T-helper 2 cell treated with Interferon-gamma antibody and Interleukin-4, amounts not matched to agents 5 μg/mL and 100 μg/mL, for 36 hours (primary cell): ENCODE measurements at regions not wholly inside any gene's neighbourhood (a gene's known extent, or its start where the extent isn't known, plus 50 kb on each side); places are given as distances from the start of the nearest gene placed in this dataset.
A peak's percentile ranks its signal among the peaks of the same experiment; 100 is the strongest.
"Not testable (repeated sequence)": the region's sequence is repeated elsewhere in the genome, so short reads cannot be mapped to it uniquely, and the experiment has no call there.

Source experiments
- DNase-seq: peaks from one replicate; pipeline ENCODE4 v3.0.0; 2021; ENCODE audit warnings: low spot score
- H3K27ac Mint-ChIP-seq: one replicate; pipeline ENCODE4 v1.8.0; 2021; ENCODE audit warnings: mild to moderate bottlenecking, mixed read lengths
- H3K27me3 Mint-ChIP-seq: one replicate; pipeline ENCODE4 v1.8.0; 2021; ENCODE audit warnings: low read depth, mixed read lengths
- H3K36me3 Mint-ChIP-seq: one replicate; pipeline ENCODE4 v1.8.0; 2021; ENCODE audit warnings: low read depth, mixed read lengths
- H3K4me1 Mint-ChIP-seq: one replicate; pipeline ENCODE4 v1.8.0; 2021; ENCODE audit warnings: low read depth, mixed read lengths
- H3K4me3 Mint-ChIP-seq: one replicate; pipeline ENCODE4 v1.8.0; 2022; ENCODE audit warnings: mild to moderate bottlenecking, moderate library complexity, mixed read lengths
- H3K9me3 Mint-ChIP-seq: one replicate; pipeline ENCODE4 v1.8.0; 2021; ENCODE audit warnings: mixed read lengths

GRCh38 chr16:21511315-21512210 lies 87.8 kb upstream of the METTL9 start:
- not testable (repeated sequence) for H3K27me3 Mint-ChIP-seq, DNase-seq, H3K4me3 Mint-ChIP-seq, H3K9me3 Mint-ChIP-seq
- Mint-ChIP-seq H3K27ac (peak overlapping the region; percentile 78), H3K4me1 (peaks cover 54% of the 10 kb centered on the region), H3K36me3 (peaks cover 53% of the 10 kb centered on the region)

GRCh38 chr16:21512280-21513192 lies 86.8 kb upstream of the METTL9 start:
- Mint-ChIP-seq H3K4me1 (peaks cover 48% of the 10 kb centered on the region), H3K36me3 (peaks cover 49% of the 10 kb centered on the region)
- not testable (repeated sequence) for H3K4me3 Mint-ChIP-seq, H3K9me3 Mint-ChIP-seq, H3K27ac Mint-ChIP-seq, H3K27me3 Mint-ChIP-seq, DNase-seq

GRCh38 chr16:21513337-21513741 lies 86.0 kb upstream of the METTL9 start:
- H3K27ac Mint-ChIP-seq = not testable (repeated sequence)

GRCh38 chr16:21513812-21514473 lies 85.4 kb upstream of the METTL9 start:
- H3K36me3 Mint-ChIP-seq = peaks cover 46% of the 10 kb centered on the region
- not testable (repeated sequence) for H3K4me3 Mint-ChIP-seq, H3K9me3 Mint-ChIP-seq, H3K27me3 Mint-ChIP-seq, H3K27ac Mint-ChIP-seq, DNase-seq
- H3K4me1 Mint-ChIP-seq = peaks cover 42% of the 10 kb centered on the region

More at GRCh38 chr16:21513337-21513741, 86.0 kb upstream of the METTL9 start:
- Mint-ChIP-seq H3K4me1 (peaks cover 44% of the 10 kb centered on the region), H3K36me3 (peaks cover 45% of the 10 kb centered on the region)
- not testable (repeated sequence) for H3K27me3 Mint-ChIP-seq, H3K9me3 Mint-ChIP-seq, H3K4me3 Mint-ChIP-seq, DNase-seq

- peaks cover 48% of the 10 kb centered on the region for H3K36me3 Mint-ChIP-seq
Observed at GRCh38 chr16:21514474-21514840, 84.9 kb upstream of the METTL9 start.

GRCh38 chr16:21516705-21517040 lies 82.7 kb upstream of the METTL9 start:
- peaks cover 36% of the 10 kb centered on the region for H3K36me3 Mint-ChIP-seq
- not testable (repeated sequence) for DNase-seq, H3K27me3 Mint-ChIP-seq, H3K27ac Mint-ChIP-seq, H3K9me3 Mint-ChIP-seq
- H3K4me1 Mint-ChIP-seq = peaks cover 29% of the 10 kb centered on the region
- H3K4me3 Mint-ChIP-seq = peak overlapping the region; percentile 60

More at GRCh38 chr16:21514474-21514840, 84.9 kb upstream of the METTL9 start:
- DNase-seq, H3K4me3 Mint-ChIP-seq, H3K9me3 Mint-ChIP-seq, H3K27me3 Mint-ChIP-seq, H3K27ac Mint-ChIP-seq: not testable (repeated sequence)
- H3K4me1 Mint-ChIP-seq = peaks cover 39% of the 10 kb centered on the region

GRCh38 chr16:21517263-21517662 lies 82.1 kb upstream of the METTL9 start:
- not testable (repeated sequence) for DNase-seq, H3K27me3 Mint-ChIP-seq, H3K9me3 Mint-ChIP-seq
- Mint-ChIP-seq H3K4me3 (peak overlapping the region; percentile 89), H3K4me1 (peaks cover 28% of the 10 kb centered on the region), H3K36me3 (peaks cover 33% of the 10 kb centered on the region), H3K27ac (peak overlapping the region; percentile 36)

GRCh38 chr16:21519361-21520133 lies 79.8 kb upstream of the METTL9 start:
- not testable (repeated sequence) for H3K27me3 Mint-ChIP-seq, H3K9me3 Mint-ChIP-seq
- Mint-ChIP-seq H3K36me3 (peaks cover 26% of the 10 kb centered on the region), H3K4me3 (peak overlapping the region; percentile 89), H3K4me1 (peaks cover 21% of the 10 kb centered on the region), H3K27ac (peak overlapping the region; percentile 98)
- peak; percentile 52 for DNase-seq

GRCh38 chr16:21520134-21521047 lies 79.0 kb upstream of the METTL9 start:
- peak; percentile 99 for DNase-seq
- H3K4me1 Mint-ChIP-seq = peaks cover 18% of the 10 kb centered on the region
- H3K9me3 Mint-ChIP-seq, H3K27me3 Mint-ChIP-seq: not testable (repeated sequence)
- peak overlapping the region; percentile 98 for H3K27ac Mint-ChIP-seq
- H3K4me3 Mint-ChIP-seq = peak overlapping the region; percentile 89
- peaks cover 22% of the 10 kb centered on the region for H3K36me3 Mint-ChIP-seq

- not testable (repeated sequence) for H3K9me3 Mint-ChIP-seq, H3K27me3 Mint-ChIP-seq, DNase-seq, H3K4me3 Mint-ChIP-seq
- Mint-ChIP-seq H3K36me3 (peaks cover 19% of the 10 kb centered on the region), H3K4me1 (peaks cover 12% of the 10 kb centered on the region), H3K27ac (peak overlapping the region; percentile 47)
Observed at GRCh38 chr16:21521048-21521389, 78.4 kb upstream of the METTL9 start.

GRCh38 chr16:21521390-21522143 lies 77.8 kb upstream of the METTL9 start:
- Mint-ChIP-seq H3K36me3 (peaks cover 17% of the 10 kb centered on the region), H3K4me1 (peaks cover 11% of the 10 kb centered on the region), H3K4me3 (peak overlapping the region; percentile 28), H3K27ac (peak overlapping the region; percentile 41)
- not testable (repeated sequence) for H3K9me3 Mint-ChIP-seq, H3K27me3 Mint-ChIP-seq, DNase-seq

GRCh38 chr16:21522846-21523245 lies 76.5 kb upstream of the METTL9 start:
- not testable (repeated sequence) for H3K4me1 Mint-ChIP-seq, H3K4me3 Mint-ChIP-seq, H3K27ac Mint-ChIP-seq, H3K9me3 Mint-ChIP-seq, H3K27me3 Mint-ChIP-seq, DNase-seq
- peaks cover 16% of the 10 kb centered on the region for H3K36me3 Mint-ChIP-seq
